NCI-H345 (cell line): ENCODE measurements at regions not wholly inside any gene's neighbourhood (a gene's known extent, or its start where the extent isn't known, plus 50 kb on each side); places are given as distances from the start of the nearest gene placed in this dataset.
"Not testable (repeated sequence)": the region's sequence is repeated elsewhere in the genome, so short reads cannot be mapped to it uniquely, and the experiment has no call there.

Experiments
- DNase-seq: peaks from one replicate; lab custom pipeline; 2025; lab: John Stamatoyannopoulos, UW

DNA sequence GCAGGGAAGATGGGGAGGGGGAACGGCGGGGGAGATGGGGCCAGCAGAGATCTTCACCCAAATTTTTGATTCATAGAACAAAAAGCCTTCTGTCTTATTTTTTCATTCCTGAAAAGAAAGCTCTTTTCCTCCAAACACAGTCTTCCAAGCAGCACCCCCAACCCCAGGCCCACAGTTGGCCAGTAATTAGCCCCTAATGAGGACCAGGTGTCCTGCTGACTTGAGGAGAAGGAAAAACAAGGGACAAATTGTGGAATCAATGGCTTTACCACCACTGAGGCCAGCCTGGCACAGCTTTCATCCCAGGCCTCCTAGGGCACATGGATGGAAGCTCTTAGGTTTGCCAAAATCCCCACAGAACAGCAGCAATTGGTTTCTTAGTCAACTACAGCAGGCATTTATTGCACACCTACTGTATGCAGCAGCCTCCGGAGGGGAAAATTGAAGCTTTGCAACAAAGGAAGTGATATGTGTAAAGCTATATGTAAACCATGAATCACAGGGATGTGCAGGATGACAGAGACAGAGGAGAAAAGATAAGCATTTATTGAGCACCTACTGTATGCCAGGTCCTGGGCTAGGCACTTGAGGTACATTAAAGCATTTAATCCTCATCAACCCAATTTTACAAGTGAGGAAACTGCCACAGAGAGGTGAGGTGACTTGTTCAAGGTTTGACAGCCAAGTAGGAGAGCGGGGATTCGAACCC lies 199.5 kb downstream of the TBC1D2B start:
- no peak for DNase-seq

GRCh38 chr15:77876107-77876820 lies 201.2 kb downstream of the TBC1D2B start:
- DNase-seq: not testable (repeated sequence)

GRCh38 chr15:77875066-77875721 lies 202.3 kb downstream of the TBC1D2B start:
- peak; percentile 34 for DNase-seq

GRCh38 chr15:77874063-77874462 lies 203.4 kb downstream of the TBC1D2B start:
- no peak for DNase-seq

DNA sequence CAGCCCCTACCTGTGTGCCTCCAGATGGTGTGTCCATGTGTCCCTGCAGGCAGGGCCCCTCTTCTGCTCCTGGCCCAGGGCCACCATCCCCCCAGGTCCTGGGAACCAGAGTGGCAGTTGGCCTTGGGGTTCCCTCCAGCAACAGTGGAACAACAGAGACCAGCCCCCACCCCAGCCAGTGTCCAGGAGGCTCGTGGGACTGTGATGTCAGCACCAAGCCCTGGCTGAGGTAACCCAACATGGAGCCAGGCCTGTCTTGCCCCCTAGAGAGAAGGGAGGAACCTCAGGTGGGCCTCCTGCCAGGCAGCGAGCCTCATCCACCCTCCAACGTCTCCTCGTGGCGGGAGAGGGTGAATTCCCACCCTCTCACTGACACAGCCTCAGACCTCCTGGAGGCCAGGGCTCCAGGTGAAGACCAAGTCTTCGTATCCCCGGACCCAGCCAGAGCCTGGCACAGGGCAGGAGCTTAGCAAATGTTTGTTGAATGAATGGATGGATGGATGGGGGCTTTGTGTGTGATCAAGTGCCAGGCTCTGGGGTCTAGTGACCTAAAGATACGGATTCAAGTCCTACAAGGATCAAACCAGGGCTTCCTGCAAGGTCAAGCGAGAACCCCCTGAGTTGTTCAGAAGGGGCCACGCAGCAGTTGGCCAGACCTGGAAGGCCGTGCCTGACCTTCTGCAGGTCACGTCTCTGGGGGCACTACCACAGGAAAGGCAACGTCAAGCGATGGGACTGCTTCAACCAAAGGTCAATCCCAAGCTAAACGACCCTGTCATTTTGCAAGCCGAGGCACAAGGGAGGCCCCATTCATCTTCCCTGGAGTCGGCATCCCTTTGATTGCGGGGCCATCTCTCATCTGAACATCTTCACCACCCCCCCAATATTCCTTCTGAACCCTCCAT lies 204.7 kb downstream of the TBC1D2B start:
- not testable (repeated sequence) for DNase-seq

GRCh38 chr15:77871852-77872371 lies 205.6 kb downstream of the TBC1D2B start:
- no peak for DNase-seq

DNA sequence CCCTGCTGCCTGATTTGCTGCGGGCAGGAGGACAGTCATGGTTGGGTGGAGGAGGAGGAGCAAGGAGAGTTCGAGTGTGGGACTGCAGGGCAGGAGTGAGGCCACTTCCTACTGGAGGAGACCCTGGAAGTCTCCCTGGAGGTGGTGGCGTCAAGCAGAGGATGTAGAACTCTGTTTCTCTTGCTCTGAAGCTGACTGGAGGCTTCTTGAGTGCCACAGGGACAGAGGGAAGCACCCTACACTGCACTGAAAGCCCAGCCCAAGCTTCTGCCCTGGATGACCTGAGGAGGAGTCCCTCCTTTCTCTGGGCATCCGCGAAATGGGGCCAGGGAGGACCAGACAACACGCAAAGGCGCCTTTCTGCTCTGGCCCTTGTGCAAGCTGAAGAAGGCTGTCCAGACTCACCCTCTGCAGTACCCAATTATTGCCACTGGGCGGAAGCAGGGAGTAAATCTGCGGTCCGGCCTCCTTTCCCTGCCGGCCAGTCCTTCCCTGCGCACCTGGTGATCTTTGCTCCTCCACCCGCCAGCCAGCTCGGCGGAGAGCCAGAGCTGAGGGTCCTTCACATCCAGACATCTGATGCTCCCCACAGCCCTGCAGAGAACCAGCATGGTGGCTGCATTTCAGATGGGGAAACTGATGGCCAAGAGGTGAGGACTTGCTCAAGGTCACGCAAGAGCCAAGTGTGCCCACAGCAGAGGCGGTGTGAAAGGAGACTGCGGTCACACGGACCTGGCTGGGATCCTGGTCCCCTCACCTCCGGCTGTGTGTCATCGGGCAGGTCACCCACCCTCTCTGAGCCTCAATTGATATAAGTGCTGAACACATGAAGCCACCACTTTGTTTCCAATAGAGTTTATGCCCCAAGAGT lies 207.1 kb downstream of the TBC1D2B start:
- DNase-seq: peak; percentile 34

GRCh38 chr15:77869021-77869895 lies 208.3 kb downstream of the TBC1D2B start:
- no peak for DNase-seq

GRCh38 chr15:77868048-77868629 lies 209.4 kb downstream of the TBC1D2B start:
- DNase-seq: peak; percentile 32

GRCh38 chr15:77867266-77868047 lies 210.1 kb downstream of the TBC1D2B start:
- no peak for DNase-seq

DNA sequence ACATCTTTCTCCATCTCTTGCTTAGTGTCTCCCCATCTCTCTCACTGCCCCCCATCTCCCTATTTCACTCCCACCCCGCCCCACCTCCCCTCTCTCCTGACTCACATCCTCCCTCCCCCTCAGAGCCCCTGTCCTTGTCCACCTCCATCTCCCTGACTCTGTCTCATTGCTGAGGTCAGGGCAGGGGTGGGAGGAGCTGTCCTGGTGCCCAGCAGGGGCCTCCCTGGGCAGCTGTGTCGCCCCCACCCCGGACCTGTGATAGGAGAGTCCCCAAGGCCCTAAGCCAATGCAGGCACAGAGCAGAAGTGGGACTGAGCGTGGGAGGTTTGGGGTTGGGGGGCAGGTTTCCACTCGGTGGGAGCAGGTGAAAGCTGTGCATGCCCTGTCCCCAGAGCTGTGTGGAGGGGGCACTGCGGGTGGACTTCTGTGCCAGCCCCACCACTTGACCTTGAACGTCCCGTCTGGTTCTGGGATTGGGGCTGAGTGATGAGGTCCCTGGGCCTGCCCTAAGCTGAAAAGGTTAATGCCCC lies 210.8 kb downstream of the TBC1D2B start:
- no peak for DNase-seq

DNA sequence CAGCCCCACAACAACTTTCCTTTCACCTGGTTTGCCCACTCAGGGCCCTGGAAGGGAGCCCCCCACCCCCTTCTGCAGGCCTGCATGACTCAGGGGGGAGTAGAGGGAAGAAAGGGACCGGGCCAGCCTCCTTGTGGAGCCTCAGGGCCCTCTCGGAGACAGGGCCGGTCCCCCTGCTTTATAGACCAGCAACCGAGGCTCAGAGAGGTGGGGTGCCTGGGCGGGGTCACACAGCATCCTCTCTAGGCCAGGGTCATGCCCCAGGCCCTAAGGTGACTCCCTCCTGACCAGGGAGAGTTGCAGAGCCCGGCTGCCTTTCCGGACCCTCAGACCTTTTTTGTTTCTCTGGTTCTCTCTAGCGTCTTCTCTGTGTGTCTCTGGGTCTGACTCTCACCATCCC lies 211.3 kb downstream of the TBC1D2B start:
- no peak for DNase-seq

GRCh38 chr15:77865701-77866100 lies 211.8 kb downstream of the TBC1D2B start:
- DNase-seq: no peak

- DNase-seq: no peak
These were observed 212.4 kb downstream of the TBC1D2B start for GRCh38 chr15:77865106-77865610.

- DNase-seq: no peak
These were observed 213.1 kb downstream of the TBC1D2B start for GRCh38 chr15:77864211-77865105.

DNA sequence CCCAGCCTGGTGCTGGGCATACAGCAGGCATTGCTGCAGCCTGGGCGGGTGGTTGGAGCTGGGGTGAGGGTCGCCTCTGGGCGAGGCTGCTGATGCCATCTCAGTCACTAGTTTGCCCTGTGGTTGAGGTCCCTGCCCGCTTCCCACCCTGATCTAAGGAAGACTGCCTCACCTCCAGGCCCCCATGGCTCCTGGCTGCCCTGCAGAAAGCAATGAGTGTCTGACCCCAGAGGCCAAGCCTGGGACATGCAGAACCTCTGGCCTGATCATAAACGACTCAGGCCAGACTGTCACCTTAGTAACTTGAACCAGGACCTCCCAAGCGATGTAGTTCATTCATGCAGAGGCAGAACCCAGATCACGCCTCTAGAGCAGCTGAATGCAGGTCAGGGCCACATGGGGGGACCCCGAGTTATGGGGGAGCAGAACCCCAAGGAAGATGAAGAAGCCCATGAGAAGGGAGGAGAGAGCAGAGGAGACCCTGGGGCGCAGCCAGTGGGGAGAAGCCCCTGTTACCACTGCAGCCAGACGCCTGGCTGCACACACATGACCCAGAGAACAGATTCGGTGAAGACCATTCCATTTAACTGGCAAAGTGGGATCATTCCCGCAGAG lies 213.9 kb downstream of the TBC1D2B start:
- DNase-seq: no peak
